Limb (tissue), 2 donors: ENCODE measurements at regions not wholly inside any gene's neighbourhood (a gene's known extent, or its start where the extent isn't known, plus 50 kb on each side); places are given as distances from the start of the nearest gene placed in this dataset.

Experiments
- DNase-seq, 2 donors: peaks; one replicate each; pipeline ENCODE4 v3.0.0-alpha.2; 2016; ENCODE audit errors: extremely low spot score in 2 of 2

DNA sequence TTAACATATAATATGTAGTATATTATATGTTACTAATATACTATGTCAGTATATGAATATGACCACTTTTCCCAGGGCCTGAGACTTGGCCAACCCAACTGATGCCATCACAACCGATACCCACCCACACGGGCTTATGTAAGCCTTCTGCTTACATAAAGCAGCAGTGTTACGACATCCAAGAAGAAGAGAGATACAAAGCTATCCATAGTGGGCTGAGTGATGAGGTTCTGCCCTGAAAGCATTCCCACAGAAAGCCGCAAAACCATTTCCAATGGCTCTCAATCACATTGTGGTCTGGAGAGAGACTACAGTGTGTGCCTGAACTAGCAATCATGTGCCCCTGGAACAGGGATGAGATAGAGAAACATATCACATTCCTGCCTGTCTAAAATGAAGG is 177.9 kb downstream of the PLOD2 start:
- DNase-seq, result no peak
